SH-SY5Y (cell line): ENCODE measurements at regions not wholly inside any gene's neighbourhood (a gene's known extent, or its start where the extent isn't known, plus 50 kb on each side); places are given as distances from the start of the nearest gene placed in this dataset.

ENCODE experiments used
- GATA2 ChIP-seq: IDR thresholded peaks from 2 replicates; pipeline ENCODE4 v1.6.1; 2011; ENCODE audit warnings: mild to moderate bottlenecking, low read depth, low read length
- GATA3 ChIP-seq: IDR thresholded peaks from 2 replicates; pipeline ENCODE4 v1.6.1; 2011; ENCODE audit warnings: low read depth, mild to moderate bottlenecking, low read length, moderate library complexity

DNA sequence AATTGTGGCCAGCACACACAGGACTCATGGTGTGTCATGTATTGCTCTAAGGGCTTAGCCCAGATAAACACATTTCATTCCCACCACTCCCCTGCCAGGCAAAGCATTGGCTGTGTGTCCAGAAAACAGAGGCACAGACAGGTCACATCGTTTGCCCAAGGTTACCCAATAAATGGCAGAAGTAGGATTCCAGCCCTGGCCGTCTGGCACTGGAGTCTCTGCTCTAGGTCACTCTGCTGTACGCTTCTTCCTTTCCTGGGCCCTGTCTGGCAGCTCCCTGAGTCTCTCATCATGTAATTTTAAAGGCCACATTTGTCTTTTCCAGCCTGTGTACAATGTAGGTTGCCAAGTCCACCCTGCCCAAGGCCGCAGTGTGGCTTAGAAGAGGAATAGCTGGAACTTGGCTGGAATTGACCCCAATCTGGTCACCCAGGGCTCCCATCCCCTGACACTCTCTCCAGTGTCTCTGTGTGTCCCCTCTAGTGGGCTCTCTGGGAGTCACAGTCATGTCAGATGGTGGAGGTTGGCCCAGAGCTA lies 264.5 kb upstream of the TSHZ3 start:
- no peak for TF ChIP-seq GATA2
- no peak for TF ChIP-seq GATA3
